ENCODE measurements at regions not wholly inside any gene's neighbourhood (a gene's known extent, or its start where the extent isn't known, plus 50 kb on each side); places are given as distances from the start of the nearest gene placed in this dataset.

- H3K36me3 Mint-ChIP-seq (ENCODE audit: low read depth) = no peaks in the 10 kb centered on the region
- H3K4me1 Mint-ChIP-seq (ENCODE audit: low read depth) = no peaks in the 10 kb centered on the region
- intact Hi-C loops (cut with micrococcal nuclease) = no loop called here
- no peak overlapping the region for H3K27ac Mint-ChIP-seq
- H3K9me3 Mint-ChIP-seq = peaks cover 21% of the 10 kb centered on the region
- H3K27me3 Mint-ChIP-seq = no peaks in the 10 kb centered on the region
- no peak overlapping the region for H3K4me3 Mint-ChIP-seq
These were observed 382.6 kb downstream of the IPMK start for GRCh38 chr10:57884965-57885617.

GRCh38 chr10:57884407-57884806 lies 383.3 kb downstream of the IPMK start:
- no peaks in the 10 kb centered on the region for H3K36me3 Mint-ChIP-seq (ENCODE audit: low read depth)
- no peaks in the 10 kb centered on the region for H3K4me1 Mint-ChIP-seq (ENCODE audit: low read depth)
- H3K4me3 Mint-ChIP-seq = no peak overlapping the region
- H3K9me3 Mint-ChIP-seq = peaks cover 21% of the 10 kb centered on the region
- H3K27ac Mint-ChIP-seq = no peak overlapping the region
- no peaks in the 10 kb centered on the region for H3K27me3 Mint-ChIP-seq
- intact Hi-C loops (cut with micrococcal nuclease) = no loop called here

GRCh38 chr10:57880446-57881227 lies 387.1 kb downstream of the IPMK start:
- Mint-ChIP-seq H3K27ac (no peak overlapping the region), H3K4me3 (no peak overlapping the region)
- intact Hi-C loops (cut with micrococcal nuclease) = no loop called here

DNA sequence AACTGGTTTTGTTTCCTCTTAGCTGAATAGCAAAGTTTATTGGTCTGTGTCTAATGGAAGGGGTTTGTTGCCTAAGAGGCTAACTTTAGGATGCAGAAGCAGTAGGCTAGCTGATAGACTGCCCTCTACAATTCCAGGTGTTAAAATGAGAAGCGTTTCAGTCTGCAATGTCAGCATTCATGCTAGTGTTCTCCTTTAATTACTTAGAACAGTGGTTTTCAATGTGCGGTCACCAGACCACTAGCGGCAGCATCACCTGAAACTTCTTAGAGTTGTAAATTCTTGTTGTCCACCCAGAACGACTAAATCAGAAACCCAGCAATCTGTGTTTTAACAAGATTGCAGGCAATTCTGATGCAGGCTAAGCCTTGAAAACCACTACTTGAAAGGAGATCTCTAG lies 392.9 kb downstream of the IPMK start:
- H3K27me3 Mint-ChIP-seq = no peaks in the 10 kb centered on the region
- intact Hi-C loops (cut with micrococcal nuclease) = no loop called here
- no peaks in the 10 kb centered on the region for H3K4me1 Mint-ChIP-seq (ENCODE audit: low read depth)
- no peak overlapping the region for H3K27ac Mint-ChIP-seq
- no peaks in the 10 kb centered on the region for H3K9me3 Mint-ChIP-seq
- H3K36me3 Mint-ChIP-seq (ENCODE audit: low read depth) = no peaks in the 10 kb centered on the region
- no peak overlapping the region for H3K4me3 Mint-ChIP-seq

More at GRCh38 chr10:57880446-57881227, 387.1 kb downstream of the IPMK start:
- no peaks in the 10 kb centered on the region for H3K27me3 Mint-ChIP-seq
- H3K9me3 Mint-ChIP-seq = no peaks in the 10 kb centered on the region
- no peaks in the 10 kb centered on the region for H3K4me1 Mint-ChIP-seq (ENCODE audit: low read depth)
- no peaks in the 10 kb centered on the region for H3K36me3 Mint-ChIP-seq (ENCODE audit: low read depth)

DNA sequence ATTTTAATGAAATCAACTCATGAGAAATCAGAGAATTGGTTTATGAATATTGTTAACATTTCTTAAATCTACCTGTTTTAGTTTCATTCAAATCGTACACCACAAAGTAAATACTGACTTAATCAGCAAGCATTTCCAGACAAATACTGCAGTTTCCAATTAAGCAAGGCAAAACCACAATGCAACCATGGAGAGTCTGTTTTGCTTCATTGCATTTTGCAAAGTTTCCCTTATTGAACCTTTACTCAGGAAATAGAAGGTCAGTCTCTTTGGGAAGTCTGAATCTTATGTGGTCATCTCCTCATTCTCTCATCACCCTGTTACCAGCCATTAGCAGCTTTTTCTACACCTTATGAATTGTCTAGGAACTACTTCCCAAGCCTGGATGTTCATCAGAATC lies 400.5 kb downstream of the IPMK start:
- H3K27ac Mint-ChIP-seq = no peak overlapping the region
- H3K9me3 Mint-ChIP-seq = no peaks in the 10 kb centered on the region
- H3K4me1 Mint-ChIP-seq (ENCODE audit: low read depth) = no peaks in the 10 kb centered on the region
- H3K36me3 Mint-ChIP-seq (ENCODE audit: low read depth) = no peaks in the 10 kb centered on the region
- intact Hi-C loops (cut with micrococcal nuclease) = no loop called here
- no peak overlapping the region for H3K4me3 Mint-ChIP-seq
- H3K27me3 Mint-ChIP-seq = no peaks in the 10 kb centered on the region

DNA sequence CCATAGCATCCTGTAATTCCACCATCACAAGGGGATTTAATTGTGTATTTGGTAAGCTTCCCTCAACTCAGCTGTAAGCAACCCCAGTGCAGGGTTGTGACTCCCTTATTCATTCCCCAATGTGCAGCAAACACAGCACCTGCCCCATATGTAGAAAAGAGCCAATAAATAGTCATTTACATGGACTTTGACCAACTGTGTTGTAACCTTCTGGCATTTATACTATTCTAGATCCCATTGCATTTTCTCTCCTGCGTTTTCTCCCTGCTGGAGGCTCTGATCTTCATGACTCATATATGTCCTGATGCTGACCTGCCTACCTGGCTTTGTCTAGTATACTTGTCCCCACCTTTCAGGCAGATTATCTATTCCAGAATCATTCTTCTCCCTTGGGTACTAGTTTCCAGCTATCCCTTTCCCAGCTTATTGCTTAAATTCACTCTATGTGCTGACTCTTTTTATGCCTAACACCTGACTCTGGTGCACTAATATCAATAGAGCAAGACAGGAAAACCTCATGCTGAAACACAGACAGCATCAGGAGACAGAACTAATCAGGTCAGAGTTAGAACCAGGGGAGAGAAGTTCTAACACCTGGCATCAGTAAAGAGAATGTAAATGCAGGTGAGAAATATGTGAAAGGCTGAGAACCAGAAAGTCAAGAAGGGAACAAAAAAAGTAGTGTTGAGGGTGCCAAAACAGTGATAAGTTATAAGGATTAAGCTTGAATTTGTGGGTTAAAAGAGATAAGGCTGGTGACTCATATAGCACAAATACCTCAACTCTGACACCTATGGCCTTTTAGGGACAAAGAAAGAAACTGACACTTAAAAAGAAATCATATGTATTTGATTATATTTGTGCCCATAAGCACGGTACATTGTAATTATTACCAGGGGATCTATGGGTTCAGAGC lies 402.7 kb downstream of the IPMK start:
- Mint-ChIP-seq H3K9me3 (no peaks in the 10 kb centered on the region), H3K36me3 (ENCODE audit: low read depth) (no peaks in the 10 kb centered on the region), H3K4me3 (no peak overlapping the region), H3K4me1 (ENCODE audit: low read depth) (no peaks in the 10 kb centered on the region), H3K27me3 (no peaks in the 10 kb centered on the region), H3K27ac (no peak overlapping the region)
- intact Hi-C loops (cut with micrococcal nuclease) = no loop called here

- Mint-ChIP-seq H3K27me3 (no peaks in the 10 kb centered on the region), H3K27ac (no peak overlapping the region), H3K36me3 (ENCODE audit: low read depth) (no peaks in the 10 kb centered on the region), H3K4me1 (ENCODE audit: low read depth) (no peaks in the 10 kb centered on the region), H3K9me3 (no peaks in the 10 kb centered on the region), H3K4me3 (no peak overlapping the region)
- intact Hi-C loops (cut with micrococcal nuclease) = no loop called here
These were observed 417.9 kb downstream of the IPMK start for GRCh38 chr10:57849691-57850357.

GRCh38 chr10:57846307-57847065 lies 421.2 kb downstream of the IPMK start:
- Mint-ChIP-seq H3K36me3 (ENCODE audit: low read depth) (no peaks in the 10 kb centered on the region), H3K27me3 (no peaks in the 10 kb centered on the region), H3K9me3 (peaks cover 3% of the 10 kb centered on the region), H3K4me3 (no peak overlapping the region), H3K27ac (no peak overlapping the region), H3K4me1 (ENCODE audit: low read depth) (no peaks in the 10 kb centered on the region)
- intact Hi-C loops (cut with micrococcal nuclease) = no loop called here

DNA sequence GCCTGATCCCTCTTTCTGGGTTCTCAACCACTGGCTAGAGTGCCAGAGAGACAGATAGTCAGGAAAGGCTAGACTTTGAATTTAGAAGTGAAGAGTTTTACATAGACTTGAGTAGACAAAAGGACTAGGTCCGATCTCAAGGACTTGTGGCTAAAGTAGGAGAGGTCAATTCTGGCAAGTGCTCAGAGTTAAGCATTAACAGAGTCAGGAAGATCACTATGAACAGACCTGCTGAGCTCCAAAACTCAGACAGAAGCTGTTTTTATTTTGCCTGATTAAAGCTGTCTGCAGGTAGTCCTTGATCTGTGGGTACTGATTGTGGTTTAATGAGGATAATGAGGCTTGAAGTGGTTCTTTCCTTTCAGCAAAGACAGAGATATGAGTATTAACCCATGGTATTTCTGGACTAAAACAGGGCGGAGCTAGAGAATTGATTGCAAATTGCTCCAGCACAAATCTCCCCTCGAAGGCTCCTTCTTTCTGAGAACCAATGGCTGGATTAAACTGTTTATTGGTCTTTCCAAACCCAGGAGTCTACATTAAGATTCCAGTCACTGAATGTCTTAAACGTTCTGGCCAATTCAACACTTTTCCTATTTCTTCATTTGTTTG lies 423.2 kb downstream of the IPMK start:
- H3K4me1 Mint-ChIP-seq (ENCODE audit: low read depth) = no peaks in the 10 kb centered on the region
- H3K36me3 Mint-ChIP-seq (ENCODE audit: low read depth) = no peaks in the 10 kb centered on the region
- no peak overlapping the region for H3K4me3 Mint-ChIP-seq
- no peaks in the 10 kb centered on the region for H3K27me3 Mint-ChIP-seq
- H3K9me3 Mint-ChIP-seq = peaks cover 23% of the 10 kb centered on the region
- no peak overlapping the region for H3K27ac Mint-ChIP-seq
- intact Hi-C loops (cut with micrococcal nuclease) = no loop called here

GRCh38 chr10:57830877-57831560 lies 436.7 kb downstream of the IPMK start:
- Mint-ChIP-seq H3K4me3 (no peak overlapping the region), H3K4me1 (ENCODE audit: low read depth) (no peaks in the 10 kb centered on the region), H3K27ac (no peak overlapping the region), H3K27me3 (no peaks in the 10 kb centered on the region), H3K9me3 (peaks cover 9% of the 10 kb centered on the region), H3K36me3 (ENCODE audit: low read depth) (no peaks in the 10 kb centered on the region)
- intact Hi-C loops (cut with micrococcal nuclease) = no loop called here

- Mint-ChIP-seq H3K27ac (no peak overlapping the region), H3K4me3 (no peak overlapping the region), H3K36me3 (ENCODE audit: low read depth) (no peaks in the 10 kb centered on the region), H3K9me3 (peaks cover 14% of the 10 kb centered on the region), H3K27me3 (no peaks in the 10 kb centered on the region), H3K4me1 (ENCODE audit: low read depth) (no peaks in the 10 kb centered on the region)
- intact Hi-C loops (cut with micrococcal nuclease) = no loop called here
These were observed 442.7 kb downstream of the IPMK start for GRCh38 chr10:57825015-57825414.

DNA sequence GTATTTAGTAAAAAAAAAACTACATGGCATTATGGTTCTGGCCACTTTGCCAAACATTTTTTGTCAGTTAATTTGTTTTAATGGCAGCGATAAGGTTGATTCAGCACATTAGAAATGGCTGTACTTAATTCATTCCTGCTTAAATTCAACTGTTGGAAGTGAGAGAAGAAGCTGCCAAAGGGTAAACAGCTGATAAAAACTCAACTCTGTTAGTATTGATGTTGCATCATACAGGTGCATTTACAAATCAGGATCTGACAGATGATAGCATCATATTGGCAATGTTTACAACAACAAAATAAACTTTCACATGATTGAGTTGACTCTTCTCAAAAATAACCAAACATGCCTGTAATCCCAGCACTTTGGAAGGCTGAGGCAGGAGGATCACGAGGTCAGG lies 444.3 kb downstream of the IPMK start:
- no peaks in the 10 kb centered on the region for H3K36me3 Mint-ChIP-seq (ENCODE audit: low read depth)
- no peak overlapping the region for H3K4me3 Mint-ChIP-seq
- H3K27ac Mint-ChIP-seq = no peak overlapping the region
- H3K4me1 Mint-ChIP-seq (ENCODE audit: low read depth) = no peaks in the 10 kb centered on the region
- peaks cover 15% of the 10 kb centered on the region for H3K9me3 Mint-ChIP-seq
- intact Hi-C loops (cut with micrococcal nuclease) = no loop called here
- H3K27me3 Mint-ChIP-seq = no peaks in the 10 kb centered on the region

Data from dendritic cell treated with granulocyte-macrophage colony-stimulating factor and Interleukin-4, amounts not matched to agents 40 ng/mL and 50 ng/mL, for 4 days (primary cell).